ENCODE measurements at regions not wholly inside any gene's neighbourhood (a gene's known extent, or its start where the extent isn't known, plus 50 kb on each side); places are given as distances from the start of the nearest gene placed in this dataset.

- peak; percentile 67 for TF ChIP-seq ZGPAT (CRISPR knock-in tag; IDR thresholded peaks at IDR 0.05)
- 0 out of 2 replicates have a peak, but pooled peaks have one; percentile 44 for TF ChIP-seq ZNF317 (CRISPR knock-in tag; IDR thresholded peaks at IDR 0.05)
- no peak for TF ChIP-seq ZNF749 (CRISPR knock-in tag; IDR thresholded peaks at IDR 0.05; ENCODE audit: borderline replicate concordance)
- peak; percentile 58 for TF ChIP-seq FOXO1 (CRISPR knock-in tag; IDR thresholded peaks at IDR 0.05)
- no peak for TF ChIP-seq ZNF766 (CRISPR knock-in tag; IDR thresholded peaks at IDR 0.05; ENCODE audit: borderline replicate concordance)
- no peak for TF ChIP-seq DDIT3 (CRISPR knock-in tag; IDR thresholded peaks at IDR 0.05)
- no peak for TF ChIP-seq RCOR2 (CRISPR knock-in tag; IDR thresholded peaks at IDR 0.05)
- TF ChIP-seq KAT7 (CRISPR knock-in tag; IDR thresholded peaks at IDR 0.05; ENCODE audit: borderline replicate concordance), result no peak
- TF ChIP-seq ONECUT2 (CRISPR knock-in tag; IDR thresholded peaks at IDR 0.05), result 0 out of 2 replicates have a peak, but pooled peaks have one; percentile 6
- TF ChIP-seq BCL6 (CRISPR knock-in tag; IDR thresholded peaks at IDR 0.05), result peak; percentile 79; the same call in 1 of the 2 replicates
- no peak for TF ChIP-seq KLF13 (CRISPR knock-in tag; IDR thresholded peaks at IDR 0.05)
- no peak for TF ChIP-seq PRDM4 (CRISPR knock-in tag; IDR thresholded peaks at IDR 0.05; ENCODE audit: borderline replicate concordance)
- no peak for TF ChIP-seq XBP1 (CRISPR knock-in tag; IDR thresholded peaks at IDR 0.05)
- no peak for TF ChIP-seq SMYD3 (CRISPR knock-in tag; IDR thresholded peaks at IDR 0.05)
- no peak for TF ChIP-seq HNRNPLL (IDR thresholded peaks at IDR 0.05; ENCODE audit: low read depth, low read length, poor library complexity, severe bottlenecking)
- no peak for TF ChIP-seq ZNF83 (CRISPR knock-in tag; IDR thresholded peaks at IDR 0.05; ENCODE audit: borderline replicate concordance)
- no peak for TF ChIP-seq NCOA5 (CRISPR knock-in tag; IDR thresholded peaks at IDR 0.05)
- no peak for TF ChIP-seq CBX5 (CRISPR knock-in tag; IDR thresholded peaks at IDR 0.05; ENCODE audit: borderline replicate concordance)
- TF ChIP-seq ZNF160 (CRISPR knock-in tag; IDR thresholded peaks at IDR 0.05), result no peak
- no peak for TF ChIP-seq ZNF570 (CRISPR knock-in tag; IDR thresholded peaks at IDR 0.05; ENCODE audit: borderline replicate concordance)
- no peak for TF ChIP-seq ZNF777 (CRISPR knock-in tag; IDR thresholded peaks at IDR 0.05)
- TF ChIP-seq FOXA1 (IDR thresholded peaks at IDR 0.05), result no peak
- peak; percentile 55 for TF ChIP-seq FOXA1 (CRISPR knock-in tag; IDR thresholded peaks at IDR 0.05)
- no peak for TF ChIP-seq SRSF9 (IDR thresholded peaks at IDR 0.05; ENCODE audit: borderline replicate concordance, insufficient read depth, low read depth, low read length, poor library complexity, severe bottlenecking)
- TF ChIP-seq MED13 (CRISPR knock-in tag; IDR thresholded peaks at IDR 0.05), result peak; percentile 47; the same call in 1 of the 2 replicates
- TF ChIP-seq KMT2A (CRISPR knock-in tag; IDR thresholded peaks at IDR 0.05), result no peak
- TF ChIP-seq ZNF20 (CRISPR knock-in tag; IDR thresholded peaks at IDR 0.05), result no peak
- TF ChIP-seq MLLT10 (CRISPR knock-in tag; IDR thresholded peaks at IDR 0.05), result no peak
- TF ChIP-seq FOXJ3 (CRISPR knock-in tag; IDR thresholded peaks at IDR 0.05; ENCODE audit: borderline replicate concordance), result peak; percentile 73; the same call in 1 of the 2 replicates
These were observed 1100.6 kb downstream of the GALC start (continued) for GRCh38 chr14:86892152-86892956.
